A549 (cell line): ENCODE measurements at regions not wholly inside any gene's neighbourhood (a gene's known extent, or its start where the extent isn't known, plus 50 kb on each side); places are given as distances from the start of the nearest gene placed in this dataset.

Experiments
- BHLHE40 ChIP-seq: IDR thresholded peaks from 2 replicates; pipeline ENCODE4 v1.6.1; 2012; ENCODE audit warnings: low read depth, low read length, inconsistent platforms
- CEBPB ChIP-seq, 2 experiments: fragments of >200 bp in 1 of 2; sonication (Bioruptor Twin) in 1 of 2; formaldehyde crosslinking in 1 of 2; IDR thresholded peaks; 2 replicates each; pipeline ENCODE4 v1.6.1; 2012 to 2016
- CHD2 ChIP-seq: fragments of 150-350 bp; IDR thresholded peaks from 2 replicates; pipeline ENCODE4 v1.6.1; 2014; ENCODE audit warnings: low read length; ENCODE audit not compliant: partially characterized antibody
- CTCF ChIP-seq: fragments of >200 bp; sonication (Bioruptor Twin); formaldehyde crosslinking; IDR thresholded peaks from 3 replicates; pipeline ENCODE4 v1.5.1; 2016
- HOXB5 ChIP-seq: fragments of 250-450 bp; sonication (Bioruptor Pico); IDR thresholded peaks from 2 replicates; pipeline ENCODE4 v1.5.0; 2020; ENCODE audit warnings: mild to moderate bottlenecking, moderate library complexity
- MAFK ChIP-seq: fragments of 450-650 bp; IDR thresholded peaks from 2 replicates; pipeline ENCODE4 v1.6.1; 2014; ENCODE audit not compliant: partially characterized antibody
- RAD21 ChIP-seq, 2 experiments: fragments of >200 bp in 1 of 2; sonication (Bioruptor Twin) in 1 of 2; formaldehyde crosslinking in 1 of 2; IDR thresholded peaks in 1 of 2; conservative IDR thresholded peaks in 1 of 2; 2 replicates in 1 of 2; 3 replicates in 1 of 2; pipeline ENCODE4 v1.6.1; 2012 to 2018; ENCODE audit warnings: inconsistent platforms in 1 of 2
- REST ChIP-seq: fragments of 200-600 bp; sonication (generic); IDR thresholded peaks from 2 replicates; pipeline ENCODE4 v1.6.1; 2016; ENCODE audit warnings: antibody characterized with exemption, mild to moderate bottlenecking, moderate library complexity
- SREBF2 ChIP-seq: fragments of 450-650 bp; IDR thresholded peaks from 2 replicates; pipeline ENCODE4 v1.6.1; 2014; ENCODE audit warnings: mild to moderate bottlenecking, moderate library complexity
- ZNF302 ChIP-seq: fragments of 250-450 bp; sonication (Bioruptor Pico); IDR thresholded peaks from 2 replicates; pipeline ENCODE4 v1.9.0; 2021; ENCODE audit warnings: inconsistent platforms, mild to moderate bottlenecking, moderate library complexity

- no peak for TF ChIP-seq CTCF
- TF ChIP-seq ZNF302 (CRISPR knock-in tag) = no peak
- no peak for TF ChIP-seq HOXB5 (CRISPR knock-in tag)
- no peak for TF ChIP-seq CHD2
- TF ChIP-seq RAD21 (conservative IDR thresholded peaks at IDR 0.05 in 1 of 2, IDR thresholded peaks at IDR 0.05 in 1 of 2) = no peak
- TF ChIP-seq BHLHE40 = no peak
- no peak for TF ChIP-seq SREBF2
- TF ChIP-seq REST = no peak
- TF ChIP-seq MAFK = no peak
- no peak for TF ChIP-seq CEBPB (IDR thresholded peaks at IDR 0.05)
These were observed 174.3 kb upstream of the TNRC6C start for GRCh38 chr17:77783991-77784820.
